Smooth muscle cell (in vitro differentiated cells): ENCODE measurements at regions not wholly inside any gene's neighbourhood (a gene's known extent, or its start where the extent isn't known, plus 50 kb on each side); places are given as distances from the start of the nearest gene placed in this dataset.

Source experiments
- DNase-seq: peaks from one replicate; lab custom pipeline; 2025; ENCODE audit not compliant: unreplicated experiment; lab: John Stamatoyannopoulos, UW
- H2AFZ ChIP-seq: fragments of 200-600 bp; sonication (generic); 2 replicates; pipeline ENCODE4 v1.6.0; 2016; ENCODE audit warnings: antibody characterized with exemption, low read depth, mild to moderate bottlenecking
- H3F3A ChIP-seq: fragments of 200-600 bp; sonication (generic); 2 replicates; pipeline ENCODE4 v1.6.0; 2017; ENCODE audit warnings: antibody characterized with exemption, low read depth
- H3K27ac ChIP-seq: fragments of 200-600 bp; sonication (generic); 2 replicates; pipeline ENCODE4 v1.5.1; 2016; ENCODE audit warnings: low read depth, mild to moderate bottlenecking
- H3K27me3 ChIP-seq: fragments of 200-600 bp; sonication (generic); 2 replicates; pipeline ENCODE4 v1.6.1; 2016; ENCODE audit warnings: low read depth, mild to moderate bottlenecking
- H3K36me3 ChIP-seq: fragments of 200-600 bp; sonication (generic); 2 replicates; pipeline ENCODE4 v1.5.1; 2016; ENCODE audit warnings: low read depth
- H3K4me1 ChIP-seq: fragments of 200-600 bp; sonication (generic); 2 replicates; pipeline ENCODE4 v1.5.1; 2016; ENCODE audit warnings: low read depth
- H3K4me2 ChIP-seq: fragments of 200-600 bp; sonication (generic); 2 replicates; pipeline ENCODE4 v1.6.0; 2016; ENCODE audit warnings: mild to moderate bottlenecking
- H3K4me3 ChIP-seq: fragments of 200-600 bp; sonication (generic); 2 replicates; pipeline ENCODE4 v1.5.1; 2016; ENCODE audit warnings: mild to moderate bottlenecking
- H3K79me2 ChIP-seq: fragments of 200-600 bp; sonication (generic); 2 replicates; pipeline ENCODE4 v1.6.0; 2016; ENCODE audit warnings: low read depth, mild to moderate bottlenecking
- H3K9ac ChIP-seq: fragments of 200-600 bp; sonication (generic); 2 replicates; pipeline ENCODE4 v1.6.0; 2016; ENCODE audit warnings: low read depth
- H3K9me3 ChIP-seq: fragments of 200-600 bp; sonication (generic); replicated peaks from 2 replicates; pipeline ENCODE4 v1.5.1; 2016; ENCODE audit warnings: low read depth
- H4K20me1 ChIP-seq: fragments of 200-600 bp; sonication (generic); 2 replicates; pipeline ENCODE4 v1.6.0; 2016; ENCODE audit warnings: low read depth
- CTCF ChIP-seq: fragments of 200-600 bp; sonication (generic); IDR thresholded peaks from 2 replicates; pipeline ENCODE4 v1.5.1; 2017; ENCODE audit warnings: borderline replicate concordance, mild to moderate bottlenecking, antibody characterized with exemption; ENCODE audit not compliant: insufficient read depth, poor library complexity, severe bottlenecking
- WGBS: methylation state at CpG from one replicate; pipeline ENCODE4 v1.1.7; 2016; ENCODE audit warnings: low lambda C conversion rate; 5-methylcytosine and 5-hydroxymethylcytosine counted together

- Histone ChIP-seq H2AFZ (peak overlapping the region; percentile 26), H3K9ac (peak overlapping the region; percentile 59), H3K9me3 (no peaks in the 10 kb centered on the region), H3K4me3 (no peak overlapping the region), H3F3A (peaks cover 42% of the 10 kb centered on the region), H3K4me2 (peak overlapping the region; percentile 58), H4K20me1 (no peaks in the 10 kb centered on the region), H3K4me1 (peaks cover 34% of the 10 kb centered on the region), H3K36me3 (no peaks in the 10 kb centered on the region), H3K79me2 (no peaks in the 10 kb centered on the region), H3K27me3 (no peaks in the 10 kb centered on the region), H3K27ac (peak overlapping the region; percentile 96)
- 89% methylated on average over 1 of the region's 1 CpG for WGBS
- no peak for TF ChIP-seq CTCF
- DNase-seq = no peak
Measured at GRCh38 chr9:22208846-22209585, 199.9 kb upstream of the CDKN2B start.

- DNase-seq = no peak
- no peaks in the 10 kb centered on the region for H3K36me3 ChIP-seq
- peak overlapping the region; percentile 96 for H3K27ac ChIP-seq
- H2AFZ ChIP-seq = no peak overlapping the region
- no peak overlapping the region for H3K4me3 ChIP-seq
- peak overlapping the region; percentile 74 for H3K4me2 ChIP-seq
- H3K79me2 ChIP-seq = no peaks in the 10 kb centered on the region
- H3K27me3 ChIP-seq = no peaks in the 10 kb centered on the region
- peaks cover 44% of the 10 kb centered on the region for H3K4me1 ChIP-seq
- H3K9ac ChIP-seq = peak overlapping the region; percentile 67
- TF ChIP-seq CTCF = no peak
- no peaks in the 10 kb centered on the region for H3K9me3 ChIP-seq
- peaks cover 45% of the 10 kb centered on the region for H3F3A ChIP-seq
- 18% methylated on average over 1 of the region's 1 CpG for WGBS
- H4K20me1 ChIP-seq = no peaks in the 10 kb centered on the region
Measured at GRCh38 chr9:22210262-22210661, 201.2 kb upstream of the CDKN2B start.

- DNase-seq = no peak
- Histone ChIP-seq H3K79me2 (no peaks in the 10 kb centered on the region), H3K9ac (peak overlapping the region; percentile 67), H3F3A (peaks cover 45% of the 10 kb centered on the region), H3K4me3 (no peak overlapping the region), H3K27ac (peak overlapping the region; percentile 96), H2AFZ (peak overlapping the region; percentile 20), H3K4me2 (peak overlapping the region; percentile 74), H3K4me1 (peaks cover 48% of the 10 kb centered on the region), H3K36me3 (no peaks in the 10 kb centered on the region), H3K27me3 (no peaks in the 10 kb centered on the region), H4K20me1 (no peaks in the 10 kb centered on the region), H3K9me3 (no peaks in the 10 kb centered on the region)
- WGBS = 53% methylated on average over 2 of the region's 2 CpGs
- TF ChIP-seq CTCF = no peak
Measured at GRCh38 chr9:22210936-22211335, 201.8 kb upstream of the CDKN2B start.
